Choroid plexus epithelial cell (primary cell): ENCODE measurements at regions not wholly inside any gene's neighbourhood (a gene's known extent, or its start where the extent isn't known, plus 50 kb on each side); places are given as distances from the start of the nearest gene placed in this dataset.

ENCODE experiments used
- DNase-seq: peaks from one replicate; pipeline ENCODE4 v3.0.0-alpha.2; 2010; ENCODE audit warnings: low read depth
- H3K4me3 ChIP-seq: 2 replicates; pipeline ENCODE4 v1.5.1; 2011; ENCODE audit warnings: low read depth, mild to moderate bottlenecking, control low read depth, low read length, moderate library complexity
- CTCF ChIP-seq: conservative IDR thresholded peaks from 2 replicates; pipeline ENCODE4 v1.5.1; 2011; ENCODE audit warnings: low read depth, mild to moderate bottlenecking, control low read depth, inconsistent platforms, low read length, moderate library complexity

- no peak overlapping the region for H3K4me3 ChIP-seq
- no peak for DNase-seq
- no peak for TF ChIP-seq CTCF
These were observed 164.6 kb upstream of the FGGY start for GRCh38 chr1:59132295-59132694.

- no peak for TF ChIP-seq CTCF
- no peak for DNase-seq
- no peak overlapping the region for H3K4me3 ChIP-seq
These were observed 162.9 kb upstream of the FGGY start for GRCh38 chr1:59133997-59134396.

- DNase-seq = no peak
These were observed 161.1 kb upstream of the FGGY start for GRCh38 chr1:59135761-59136255.

GRCh38 chr1:59136541-59137275 is 160.2 kb upstream of the FGGY start:
- no peak overlapping the region for H3K4me3 ChIP-seq
- no peak for TF ChIP-seq CTCF
- no peak for DNase-seq

More at GRCh38 chr1:59135761-59136255, 161.1 kb upstream of the FGGY start:
- no peak overlapping the region for H3K4me3 ChIP-seq
- TF ChIP-seq CTCF = no peak

GRCh38 chr1:59137276-59137615 is 159.6 kb upstream of the FGGY start:
- TF ChIP-seq CTCF = no peak
- no peak overlapping the region for H3K4me3 ChIP-seq
- DNase-seq = no peak

- H3K4me3 ChIP-seq = no peak overlapping the region
- no peak for DNase-seq
- TF ChIP-seq CTCF = no peak
These were observed 158.9 kb upstream of the FGGY start for GRCh38 chr1:59137968-59138367.

GRCh38 chr1:59138402-59138801 is 158.5 kb upstream of the FGGY start:
- peak; percentile 40 for DNase-seq
- no peak for TF ChIP-seq CTCF
- no peak overlapping the region for H3K4me3 ChIP-seq
